H1 (cell line): ENCODE measurements at regions not wholly inside any gene's neighbourhood (a gene's known extent, or its start where the extent isn't known, plus 50 kb on each side); places are given as distances from the start of the nearest gene placed in this dataset.

ENCODE experiments used
- JUN ChIP-seq: IDR thresholded peaks from 2 replicates; pipeline ENCODE4 v1.6.1; 2011; ENCODE audit warnings: low read depth, mild to moderate bottlenecking, improper control_type of control experiment, low read length
- TAF7 ChIP-seq: optimal IDR thresholded peaks from 2 replicates; pipeline ENCODE3; 2011; ENCODE audit warnings: low read depth, mild to moderate bottlenecking, inconsistent platforms, low read length, moderate library complexity, borderline replicate concordance
- TF ChIP-seq, protein P1 (sequence below), 3 experiments: IDR thresholded peaks; 1 replicate in 2 of 3; 2 replicates in 1 of 3; pipeline versions ENCODE4 v1.5.1 to v1.6.1; 2011; ENCODE audit warnings: low read length in 3 of 3, mild to moderate bottlenecking in 3 of 3, inconsistent platforms in 2 of 3, low read depth in 1 of 3, moderate library complexity in 1 of 3; ENCODE audit not compliant: insufficient read depth in 1 of 3; ENCODE audit errors: control extremely low read depth in 1 of 3

- no peak for TF ChIP-seq TAF7
- TF ChIP-seq, protein P1, sequence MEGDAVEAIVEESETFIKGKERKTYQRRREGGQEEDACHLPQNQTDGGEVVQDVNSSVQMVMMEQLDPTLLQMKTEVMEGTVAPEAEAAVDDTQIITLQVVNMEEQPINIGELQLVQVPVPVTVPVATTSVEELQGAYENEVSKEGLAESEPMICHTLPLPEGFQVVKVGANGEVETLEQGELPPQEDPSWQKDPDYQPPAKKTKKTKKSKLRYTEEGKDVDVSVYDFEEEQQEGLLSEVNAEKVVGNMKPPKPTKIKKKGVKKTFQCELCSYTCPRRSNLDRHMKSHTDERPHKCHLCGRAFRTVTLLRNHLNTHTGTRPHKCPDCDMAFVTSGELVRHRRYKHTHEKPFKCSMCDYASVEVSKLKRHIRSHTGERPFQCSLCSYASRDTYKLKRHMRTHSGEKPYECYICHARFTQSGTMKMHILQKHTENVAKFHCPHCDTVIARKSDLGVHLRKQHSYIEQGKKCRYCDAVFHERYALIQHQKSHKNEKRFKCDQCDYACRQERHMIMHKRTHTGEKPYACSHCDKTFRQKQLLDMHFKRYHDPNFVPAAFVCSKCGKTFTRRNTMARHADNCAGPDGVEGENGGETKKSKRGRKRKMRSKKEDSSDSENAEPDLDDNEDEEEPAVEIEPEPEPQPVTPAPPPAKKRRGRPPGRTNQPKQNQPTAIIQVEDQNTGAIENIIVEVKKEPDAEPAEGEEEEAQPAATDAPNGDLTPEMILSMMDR (IDR thresholded peaks at IDR 0.05; ENCODE audit: control extremely low read depth in 1 of 3, insufficient read depth in 1 of 3, low read depth in 1 of 3, low read length in 3 of 3) = no peak
- TF ChIP-seq JUN = no peak
- TF ChIP-seq, all 59 proteins: peak for 0
These were observed 241.1 kb upstream of the PIK3R1 start (continued) for GRCh38 chr5:67974471-67974870.
